GM18861 (cell line): ENCODE measurements at regions not wholly inside any gene's neighbourhood (a gene's known extent, or its start where the extent isn't known, plus 50 kb on each side); places are given as distances from the start of the nearest gene placed in this dataset.
"Not testable (repeated sequence)": the region's sequence is repeated elsewhere in the genome, so short reads cannot be mapped to it uniquely, and the experiment has no call there.

ENCODE experiments used
- ATAC-seq: cut with Tn5 transposase; IDR thresholded peaks from one replicate; pipeline ENCODE4 v1.9.1; 2021; ENCODE audit not compliant: unreplicated experiment

DNA sequence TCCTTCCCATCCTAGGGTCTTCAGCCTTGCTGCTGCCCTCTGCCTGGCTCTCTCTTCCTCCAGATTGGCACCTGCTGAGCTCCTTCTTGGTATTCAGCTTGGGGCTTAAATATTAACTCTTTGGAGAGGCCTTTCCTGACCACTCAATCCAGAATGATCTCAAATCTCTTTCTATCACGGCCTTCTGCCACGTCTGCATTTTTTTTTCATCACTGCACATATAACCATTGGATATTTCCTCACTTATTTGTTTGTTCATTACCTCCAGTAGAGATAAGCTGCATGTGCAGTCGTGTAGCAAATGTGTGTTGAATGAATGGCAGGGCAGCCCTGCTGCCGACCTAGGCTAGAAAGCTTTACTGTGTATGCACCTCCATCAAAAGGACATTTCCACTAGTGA lies 51.6 kb upstream of the MPP7 start:
- no peak for ATAC-seq

DNA sequence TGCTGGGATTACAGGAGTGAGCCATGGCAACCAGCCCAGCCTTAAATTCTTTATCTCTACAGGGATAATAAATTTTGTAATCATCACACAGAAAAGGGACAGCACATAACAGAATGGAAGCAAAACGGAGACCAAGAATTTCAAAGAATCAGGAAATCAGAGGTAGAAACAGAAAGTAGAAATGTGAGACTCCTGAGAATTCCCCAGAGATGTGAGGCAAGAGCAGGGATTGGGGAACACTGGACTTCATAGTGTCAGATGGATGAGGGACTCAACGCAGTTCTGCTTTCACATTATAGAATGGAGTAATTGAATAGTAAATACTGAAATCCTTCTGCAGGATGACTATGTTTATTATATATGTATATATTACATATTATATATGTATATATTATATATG lies 52.5 kb upstream of the MPP7 start:
- no peak for ATAC-seq

DNA sequence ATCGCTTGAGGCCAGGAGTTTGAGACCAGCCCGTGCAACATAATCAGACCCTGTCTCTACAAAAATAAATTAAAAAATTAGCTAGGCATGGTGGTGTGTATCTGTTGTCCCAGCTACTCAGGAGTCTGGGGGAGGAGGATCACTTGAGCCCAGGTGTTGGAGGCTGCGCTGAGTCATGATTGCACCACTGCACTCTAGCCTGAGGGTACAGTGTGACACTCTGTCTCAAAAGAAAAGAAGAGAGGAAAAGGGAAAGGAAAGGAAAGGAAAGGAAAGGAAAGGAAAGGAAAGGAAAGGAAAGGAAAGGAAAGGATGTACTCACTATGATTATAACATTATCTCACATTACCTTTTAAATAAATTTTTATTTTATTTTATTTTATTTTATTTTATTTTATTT lies 56.5 kb upstream of the MPP7 start:
- ATAC-seq = no peak

DNA sequence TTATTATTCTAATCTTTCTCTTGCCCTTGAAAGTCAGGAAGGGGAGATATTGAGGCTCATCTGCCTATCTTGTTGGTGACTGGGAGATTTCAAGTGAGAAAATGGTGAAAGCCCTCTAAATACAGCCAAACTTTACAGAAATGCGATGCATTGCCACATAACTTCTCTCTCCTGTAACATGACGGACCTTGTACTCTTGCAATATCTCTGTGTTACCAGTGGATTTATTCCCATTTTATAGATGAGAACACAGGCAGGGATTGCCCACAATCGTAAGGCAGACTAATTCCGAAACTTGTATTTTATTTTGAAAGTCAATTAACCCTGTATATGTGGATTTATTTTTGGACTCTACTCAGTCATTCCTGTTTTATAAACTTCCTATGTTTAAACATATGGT lies 57.3 kb upstream of the MPP7 start:
- ATAC-seq = no peak

DNA sequence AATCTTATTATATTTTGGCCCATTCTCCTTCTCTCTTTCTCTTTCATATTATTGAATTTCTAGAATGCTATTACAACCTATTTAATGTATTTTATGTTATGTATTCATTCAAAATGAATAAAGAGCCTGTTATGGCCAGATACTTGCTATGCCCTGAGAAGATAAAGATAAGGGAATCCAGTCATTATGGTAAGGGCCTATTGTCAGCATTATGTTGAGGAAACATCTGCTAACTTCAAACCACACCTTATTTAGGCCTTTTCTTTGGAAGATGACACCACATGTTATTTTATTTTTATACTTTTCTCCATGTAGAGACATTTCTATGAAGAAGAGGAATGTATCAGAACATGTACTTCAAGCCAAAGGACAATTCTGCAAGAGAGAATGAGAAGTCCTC lies 60.5 kb upstream of the MPP7 start:
- no peak for ATAC-seq

DNA sequence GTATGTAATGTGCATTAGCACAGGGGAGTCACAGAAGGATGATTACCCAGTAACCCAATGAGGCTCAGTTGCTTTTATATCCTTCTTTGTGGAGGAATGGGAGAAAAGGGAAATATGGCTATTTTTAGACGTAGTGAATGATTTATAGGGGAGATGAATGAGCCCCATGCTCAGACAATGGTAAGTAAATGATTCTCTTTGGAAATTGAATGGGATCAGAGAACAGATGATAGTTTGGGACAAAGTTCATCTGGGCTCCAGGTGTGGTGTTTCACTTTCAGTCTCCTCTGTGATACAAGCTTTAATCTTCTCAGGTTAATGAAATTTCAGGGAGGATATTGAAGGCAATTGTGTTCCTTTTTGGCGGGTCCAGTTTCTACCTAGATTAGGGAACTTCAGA lies 63.0 kb upstream of the MPP7 start:
- no peak for ATAC-seq

DNA sequence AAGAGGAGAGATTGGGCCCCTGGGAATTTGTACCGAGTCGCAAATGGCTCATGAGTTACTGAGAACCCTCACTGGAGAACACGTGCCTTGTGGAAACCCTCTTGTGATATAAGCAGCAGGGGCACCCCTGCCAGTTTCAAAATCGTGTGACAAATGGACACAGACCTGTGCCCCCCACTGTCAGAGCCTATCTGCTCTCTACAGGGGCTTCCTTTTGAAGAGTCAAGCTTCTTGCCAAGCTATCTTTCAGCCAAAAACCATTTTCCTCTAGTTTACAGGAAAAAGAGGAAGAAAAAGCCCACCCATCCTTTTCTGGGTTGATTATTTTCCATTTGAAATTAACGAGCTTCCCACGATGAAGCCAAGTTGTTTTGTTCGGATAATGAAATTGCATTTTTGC lies 64.1 kb upstream of the MPP7 start:
- ATAC-seq = no peak

DNA sequence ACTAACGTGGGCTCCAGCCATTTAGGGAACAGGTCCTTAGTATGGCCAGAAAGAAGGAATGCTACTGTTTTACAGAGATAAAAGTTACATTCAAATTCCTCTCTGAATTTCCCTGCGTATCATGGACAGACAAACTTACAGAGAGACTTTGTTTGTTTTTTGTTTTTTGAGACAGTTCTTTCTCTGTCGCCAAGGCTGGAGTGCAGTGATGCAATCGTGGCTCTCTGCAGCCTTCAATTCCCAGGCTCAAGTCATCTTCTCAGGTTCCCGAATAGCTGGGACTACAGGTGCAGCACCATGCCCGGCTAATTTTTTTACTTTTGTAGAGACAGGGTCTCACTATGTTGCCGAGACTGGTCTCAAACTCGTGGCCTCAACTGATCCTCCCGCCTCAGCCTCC lies 64.5 kb upstream of the MPP7 start:
- no peak for ATAC-seq

DNA sequence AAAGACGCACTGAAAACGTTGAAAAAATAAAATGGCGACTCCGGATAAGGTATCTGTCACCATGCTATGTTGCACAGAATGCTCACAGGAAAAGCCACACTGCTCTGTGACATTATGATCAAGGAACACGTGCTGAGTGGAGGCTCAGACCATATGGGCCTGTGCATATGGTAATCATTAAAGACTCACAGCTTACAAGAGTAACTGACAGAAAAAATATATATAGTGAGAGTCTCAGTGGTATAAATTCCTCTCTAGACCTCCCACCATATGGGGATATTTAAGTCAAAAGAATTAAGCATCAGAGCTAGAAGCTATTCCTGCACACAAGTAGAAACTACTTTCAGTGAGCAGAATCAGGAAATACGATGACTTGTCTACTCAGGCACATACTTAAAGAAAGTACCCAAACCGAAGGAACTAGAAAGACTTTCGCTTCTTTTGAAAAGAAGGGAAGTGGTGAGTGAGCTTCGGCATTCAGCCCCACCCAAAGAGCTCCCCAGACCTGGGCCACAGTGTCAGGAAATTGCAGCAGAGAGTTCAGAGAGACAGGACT lies 65.1 kb upstream of the MPP7 start:
- peak; percentile 93 for ATAC-seq

DNA sequence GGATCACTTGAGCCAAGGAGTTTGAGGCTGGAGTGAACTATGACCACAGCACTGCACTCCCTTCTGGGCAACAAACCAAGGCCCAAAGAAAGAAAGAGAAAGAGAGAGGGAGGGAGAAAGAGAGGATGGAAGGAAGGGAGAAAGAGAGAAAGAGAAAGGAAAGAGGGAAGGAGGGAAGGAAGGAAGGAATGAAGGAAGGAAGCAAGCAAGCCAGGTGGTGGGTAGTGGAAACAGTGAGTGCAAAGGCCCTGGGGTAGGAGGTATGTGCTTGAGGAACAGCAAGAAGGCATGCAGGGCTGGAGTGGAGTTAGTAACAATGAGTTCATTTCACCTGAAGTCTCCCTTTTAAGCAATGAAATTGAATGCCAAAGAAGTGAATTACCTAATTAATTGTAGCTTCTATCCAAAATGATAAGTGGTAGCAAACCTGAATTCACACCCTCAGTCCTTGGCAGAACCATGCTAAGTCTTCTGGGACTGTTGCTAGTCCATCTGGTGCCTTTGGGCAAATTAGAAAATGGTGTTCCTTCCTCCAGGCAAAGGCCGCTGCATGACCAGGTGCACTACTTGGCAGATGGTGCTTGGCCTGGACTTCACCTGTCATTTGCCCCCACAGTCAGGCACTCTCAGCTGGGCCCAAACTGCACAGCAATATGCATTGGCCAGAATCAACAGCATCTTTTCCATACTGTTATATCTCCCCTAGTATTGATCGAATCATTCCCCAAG lies 67.4 kb upstream of the MPP7 start:
- no peak for ATAC-seq

DNA sequence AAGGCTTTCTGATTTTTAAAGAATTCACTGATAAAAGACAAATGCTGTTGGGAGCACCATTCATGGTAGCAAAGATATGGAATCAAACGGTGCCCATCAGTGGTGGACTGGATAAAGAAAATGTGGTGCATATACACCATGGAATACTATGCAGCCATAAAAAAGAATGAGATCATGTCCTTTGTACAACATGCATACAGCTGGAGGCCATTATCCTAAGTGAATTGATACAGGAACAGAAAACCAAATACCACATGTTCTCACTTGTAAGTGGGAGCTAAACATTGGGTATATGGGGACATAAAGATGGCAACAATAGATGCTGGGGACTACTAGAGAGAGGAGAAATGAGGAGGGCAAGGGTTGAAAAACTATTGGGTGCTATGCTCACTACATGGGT lies 68.8 kb upstream of the MPP7 start:
- not testable (repeated sequence) for ATAC-seq

DNA sequence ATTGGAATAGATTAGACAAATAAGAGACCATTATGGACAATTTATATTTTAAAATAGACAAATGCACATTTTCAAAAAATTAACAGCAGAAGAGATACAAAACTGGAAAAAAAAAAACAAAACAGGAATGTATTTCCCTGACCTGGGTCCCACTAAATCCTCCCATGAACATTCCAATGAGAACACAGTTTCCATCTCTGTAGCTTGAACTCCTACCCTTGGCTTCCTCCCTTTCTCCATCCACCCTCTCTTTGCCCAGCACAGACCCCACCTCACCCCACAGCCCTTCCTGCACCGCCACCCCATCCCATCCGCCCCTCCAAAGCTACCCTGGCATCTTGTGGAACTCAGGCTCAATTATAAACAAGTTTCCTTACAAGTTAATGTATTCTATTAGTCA lies 71.2 kb upstream of the MPP7 start:
- no peak for ATAC-seq

DNA sequence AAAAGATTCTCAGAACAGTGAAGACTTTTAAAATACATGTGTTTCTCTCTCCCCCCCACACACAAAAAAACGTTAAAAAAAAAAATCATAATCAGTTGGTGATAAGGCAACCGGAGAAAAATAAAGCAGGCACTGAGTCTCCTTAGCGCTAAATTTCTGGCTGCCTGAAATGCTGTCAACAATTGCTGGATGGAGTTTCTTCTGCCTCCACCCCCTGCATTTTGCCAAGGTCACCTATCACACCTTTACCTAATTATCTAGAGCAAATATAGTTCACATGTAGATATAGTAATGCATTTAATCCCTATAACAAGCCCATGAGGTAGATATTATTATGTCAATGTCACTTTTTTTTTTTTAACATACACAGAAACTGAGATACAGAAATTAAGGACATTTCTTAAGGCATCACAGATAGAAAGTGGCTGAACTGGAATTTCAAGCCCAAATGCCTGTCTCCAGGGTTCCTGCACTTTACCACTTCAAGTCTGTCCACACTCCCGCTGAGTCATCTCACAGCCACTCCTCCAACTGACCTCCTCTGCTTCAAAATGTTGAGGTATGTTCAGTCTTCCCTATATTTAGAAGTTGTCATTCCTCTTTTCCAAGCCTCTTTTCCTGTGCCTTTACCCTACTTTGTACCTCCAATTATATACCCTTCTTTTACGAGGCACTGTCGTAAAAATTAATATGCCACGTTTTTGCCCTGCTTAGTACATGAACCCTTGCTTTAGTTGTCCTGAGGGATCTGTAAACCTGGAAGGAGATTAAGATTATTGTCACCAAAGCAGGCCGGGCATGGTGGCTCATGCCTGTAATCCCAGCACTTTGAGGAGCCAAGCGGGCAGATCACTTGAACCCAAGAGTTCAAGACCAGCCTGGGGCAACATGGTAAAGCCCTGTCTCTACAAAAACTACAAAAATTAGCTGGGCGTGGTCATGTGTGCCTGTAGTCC lies 72.8 kb upstream of the MPP7 start:
- no peak for ATAC-seq

DNA sequence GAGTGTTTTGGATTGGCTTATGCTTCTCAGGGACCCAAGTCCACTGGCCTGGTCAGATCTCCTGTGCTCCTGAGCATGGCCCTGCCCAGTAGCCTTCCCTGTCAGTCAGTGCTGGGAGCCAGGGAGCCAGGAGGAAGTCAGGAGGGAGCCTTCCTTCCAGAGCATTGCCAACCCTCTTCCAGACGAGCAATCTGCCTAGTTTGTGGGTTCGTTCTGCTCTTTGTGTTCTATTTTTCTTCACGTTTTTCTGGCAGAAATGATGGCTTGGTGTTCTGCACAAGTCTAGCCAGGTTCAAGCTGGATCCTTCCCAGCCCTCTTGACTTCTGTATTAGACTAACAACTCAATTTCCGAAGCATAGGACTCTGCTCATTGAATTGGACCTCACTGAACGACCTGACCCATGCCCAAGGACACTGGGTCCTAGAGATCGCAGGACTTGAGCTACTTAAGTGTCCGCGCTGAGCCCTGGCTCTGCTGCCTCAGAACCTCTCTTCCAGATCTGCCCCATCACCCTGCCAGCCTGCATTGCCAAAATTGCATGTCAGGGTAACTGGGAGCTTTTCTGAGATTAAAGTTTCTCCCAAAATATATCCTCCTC lies 76.2 kb upstream of the MPP7 start:
- no peak for ATAC-seq

DNA sequence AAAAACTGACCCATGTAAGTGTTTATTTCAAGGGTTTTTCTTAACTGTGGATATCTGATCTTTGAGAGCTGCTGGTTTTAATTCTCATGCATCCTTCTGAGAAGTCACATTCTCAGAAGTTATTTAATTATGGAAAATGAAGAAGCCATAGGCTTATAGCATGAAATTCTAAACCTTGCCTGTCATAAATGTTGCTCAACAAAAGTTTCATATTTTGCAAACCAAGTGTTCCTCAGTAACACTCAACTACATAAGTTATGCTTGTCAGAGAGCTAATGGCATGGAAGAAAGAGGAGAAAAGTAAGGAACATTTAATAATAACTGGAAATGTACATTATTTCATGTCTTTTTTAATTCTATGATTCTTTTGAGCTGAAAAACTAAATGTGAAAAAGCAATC lies 78.6 kb upstream of the MPP7 start:
- ATAC-seq = no peak

DNA sequence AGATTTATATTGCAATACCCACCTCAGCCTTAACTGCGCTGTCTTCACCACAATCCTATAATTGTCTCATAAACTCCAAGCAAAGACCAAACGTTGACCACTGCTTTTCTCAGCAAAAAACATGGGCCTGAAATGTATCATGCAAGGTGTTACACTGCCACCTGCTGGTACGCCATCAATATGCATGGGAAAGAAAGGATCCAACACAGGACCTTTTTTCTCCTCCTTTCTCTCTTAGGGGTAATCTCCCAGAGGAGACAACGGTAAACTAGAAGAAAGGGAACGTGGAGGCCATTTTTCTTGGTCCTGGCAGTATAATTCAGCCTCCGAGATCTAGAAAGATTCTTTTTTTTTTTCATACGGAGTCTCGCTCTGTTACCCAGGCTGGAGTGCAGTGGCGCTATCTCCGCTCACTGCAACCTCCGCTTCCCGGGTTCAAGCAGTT lies 79.1 kb upstream of the MPP7 start:
- ATAC-seq = peak; percentile 89

DNA sequence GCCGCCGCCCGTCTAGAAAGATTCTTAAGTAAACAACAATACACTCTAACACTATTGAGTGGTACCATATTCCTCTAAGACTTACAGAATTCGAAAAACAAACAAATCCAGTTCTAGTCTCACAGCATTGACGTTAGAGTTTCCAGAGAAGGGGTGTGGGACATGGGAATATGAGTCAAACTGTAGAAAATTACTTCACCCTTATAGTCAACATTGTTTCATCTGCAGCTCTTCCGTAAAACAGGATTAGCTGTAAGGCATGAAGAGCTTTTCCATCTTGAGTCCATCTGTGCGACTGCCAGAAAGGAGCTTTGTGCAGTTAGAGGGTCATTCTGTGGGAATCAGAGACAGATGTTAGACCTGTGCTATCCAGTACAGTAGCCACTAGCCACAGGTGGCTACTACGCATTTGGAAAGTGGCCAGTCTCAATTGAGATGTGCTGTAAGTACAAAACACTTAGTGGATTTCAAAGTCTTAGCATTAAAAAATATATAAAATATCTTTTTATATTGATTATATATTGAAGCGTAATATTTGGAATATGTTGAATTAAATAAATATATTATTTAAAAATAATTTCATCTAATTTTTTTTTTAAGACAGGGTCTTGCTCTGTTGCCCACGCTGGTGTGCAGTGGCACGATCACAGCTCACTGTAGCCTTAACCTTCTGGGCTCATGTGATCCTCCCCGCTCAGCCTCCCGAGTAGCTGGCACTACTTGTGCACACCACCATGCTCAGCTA lies 79.8 kb upstream of the MPP7 start:
- ATAC-seq = no peak

DNA sequence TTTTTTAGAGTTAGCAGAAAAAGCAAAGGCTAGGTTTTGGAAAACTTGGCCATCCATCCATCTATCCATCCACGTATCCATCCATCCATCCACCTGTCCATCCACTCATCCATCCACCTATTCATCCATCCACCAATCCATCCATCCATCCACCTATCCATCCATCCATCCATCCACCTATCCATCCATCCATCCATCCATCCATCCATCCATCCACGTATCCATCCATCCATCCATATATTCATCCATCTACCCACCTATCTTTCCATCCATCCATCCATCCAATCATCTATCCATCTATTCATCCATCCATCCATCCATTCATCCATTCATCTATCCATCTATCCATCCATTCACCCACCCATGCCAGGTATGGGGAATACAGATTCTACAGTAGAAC lies 81.7 kb upstream of the MPP7 start:
- ATAC-seq = no peak

DNA sequence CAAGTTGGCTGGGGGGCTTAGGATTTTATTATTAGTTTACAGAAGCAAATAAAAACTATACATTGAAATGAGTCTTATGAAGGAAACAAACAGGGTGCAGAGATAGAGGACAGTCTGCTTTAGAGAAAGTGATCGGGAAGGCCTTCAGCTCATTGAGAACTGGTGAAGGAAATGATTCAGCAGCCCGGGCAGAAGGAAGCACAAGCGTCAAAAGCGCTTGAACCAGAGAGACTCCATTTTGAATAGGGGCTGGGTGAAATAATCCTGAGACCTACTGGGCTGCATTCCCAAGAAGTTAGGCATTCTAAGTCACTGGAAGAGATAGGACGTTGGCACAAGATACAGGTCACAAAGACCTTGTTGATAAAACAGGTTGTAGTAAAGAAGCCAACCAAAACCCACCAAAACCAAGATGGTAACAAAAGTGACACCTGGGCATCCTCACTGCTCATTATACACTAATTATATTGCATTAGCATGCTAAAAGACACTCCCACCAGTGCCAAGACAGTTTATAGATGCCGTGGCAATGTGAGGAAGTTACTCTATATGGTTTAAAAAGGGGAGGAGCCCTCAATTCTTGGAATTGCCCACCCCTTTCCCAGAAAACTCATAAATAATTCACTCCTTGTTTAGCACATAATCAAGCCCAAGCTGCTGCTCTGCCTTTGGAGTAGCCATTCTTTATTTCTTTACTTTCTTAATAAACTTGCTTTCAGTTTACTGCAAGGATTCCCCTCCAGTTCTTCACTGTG lies 83.1 kb upstream of the MPP7 start:
- ATAC-seq = no peak

DNA sequence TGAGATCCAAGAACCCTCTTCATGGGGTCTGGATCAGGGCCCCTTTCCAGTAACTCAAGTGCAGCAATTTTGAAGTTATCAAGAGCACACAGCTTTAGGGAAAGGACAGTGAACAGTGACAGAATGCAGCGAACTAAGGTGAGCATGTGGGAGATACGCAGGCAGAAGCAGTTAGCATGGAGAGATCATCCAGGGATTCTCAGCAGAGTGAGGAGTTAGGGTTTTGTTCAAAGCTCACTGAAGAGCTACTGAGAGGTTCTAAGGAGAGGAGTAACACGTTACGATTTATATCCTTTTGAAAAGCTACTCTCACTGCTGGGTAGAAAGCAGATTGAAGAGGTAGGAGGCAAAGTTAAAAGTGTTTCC lies 83.6 kb upstream of the MPP7 start:
- ATAC-seq = no peak
